NCI-H510A treated with DMSO at 0.1 percent for 48 hours (cell line): ENCODE measurements at regions not wholly inside any gene's neighbourhood (a gene's known extent, or its start where the extent isn't known, plus 50 kb on each side); places are given as distances from the start of the nearest gene placed in this dataset.

ENCODE experiments used
- DNase-seq: peaks from one replicate; lab custom pipeline; 2025; lab: John Stamatoyannopoulos, UW

DNA sequence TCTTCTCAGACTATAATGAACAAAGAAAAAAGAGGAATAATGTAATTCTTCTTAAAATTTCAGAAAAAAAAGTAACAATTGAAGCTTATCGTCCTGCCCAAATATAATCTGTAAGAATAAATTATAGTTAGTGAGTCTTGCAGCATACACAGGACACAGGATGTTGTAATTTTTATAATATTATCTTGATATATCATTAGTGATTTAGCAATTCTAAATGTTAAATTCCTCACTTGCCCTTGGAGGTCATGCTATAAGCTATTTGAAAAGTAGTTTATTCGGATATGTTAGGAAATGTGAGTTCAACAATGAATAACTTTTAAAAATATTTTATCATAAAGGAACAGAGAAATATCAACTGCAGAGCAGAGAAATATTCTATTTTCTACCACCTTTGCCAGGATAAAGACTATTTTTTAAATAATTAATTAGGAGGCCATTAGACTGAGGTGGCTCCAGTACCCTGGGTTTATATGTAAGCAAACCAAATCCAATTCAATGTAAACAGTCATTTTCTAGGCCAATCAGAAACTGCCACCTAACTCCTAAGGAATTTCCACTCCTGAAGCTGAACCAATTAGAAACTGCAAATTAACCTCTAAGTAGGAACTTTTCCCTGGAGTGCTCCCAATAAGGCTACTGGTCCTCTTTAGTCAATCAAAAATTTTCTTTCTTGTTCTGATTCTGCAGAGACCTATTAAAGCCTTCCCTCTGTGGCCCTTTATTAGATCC lies 1109.3 kb downstream of the ROBO2 start:
- no peak for DNase-seq

DNA sequence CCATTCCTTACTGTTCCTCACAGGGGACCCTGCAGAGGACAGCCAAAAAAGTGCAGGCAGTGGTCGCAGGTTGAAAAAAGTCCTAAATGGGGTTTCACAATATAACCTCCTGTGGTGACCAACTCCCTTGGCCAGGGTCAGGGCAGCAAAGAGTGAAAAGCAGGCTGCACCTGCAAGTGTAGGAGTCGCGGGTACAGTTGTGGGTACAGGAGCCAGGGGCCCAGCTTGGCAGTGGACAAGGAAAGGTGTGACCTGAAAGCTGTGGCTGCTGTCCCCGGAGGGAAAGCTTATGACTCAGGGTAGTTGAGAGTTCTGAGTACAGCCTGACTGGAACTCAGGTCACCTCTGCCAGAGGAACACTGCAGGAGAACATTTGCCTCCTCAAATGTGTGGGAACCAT lies 1114.1 kb downstream of the ROBO2 start:
- DNase-seq: no peak

DNA sequence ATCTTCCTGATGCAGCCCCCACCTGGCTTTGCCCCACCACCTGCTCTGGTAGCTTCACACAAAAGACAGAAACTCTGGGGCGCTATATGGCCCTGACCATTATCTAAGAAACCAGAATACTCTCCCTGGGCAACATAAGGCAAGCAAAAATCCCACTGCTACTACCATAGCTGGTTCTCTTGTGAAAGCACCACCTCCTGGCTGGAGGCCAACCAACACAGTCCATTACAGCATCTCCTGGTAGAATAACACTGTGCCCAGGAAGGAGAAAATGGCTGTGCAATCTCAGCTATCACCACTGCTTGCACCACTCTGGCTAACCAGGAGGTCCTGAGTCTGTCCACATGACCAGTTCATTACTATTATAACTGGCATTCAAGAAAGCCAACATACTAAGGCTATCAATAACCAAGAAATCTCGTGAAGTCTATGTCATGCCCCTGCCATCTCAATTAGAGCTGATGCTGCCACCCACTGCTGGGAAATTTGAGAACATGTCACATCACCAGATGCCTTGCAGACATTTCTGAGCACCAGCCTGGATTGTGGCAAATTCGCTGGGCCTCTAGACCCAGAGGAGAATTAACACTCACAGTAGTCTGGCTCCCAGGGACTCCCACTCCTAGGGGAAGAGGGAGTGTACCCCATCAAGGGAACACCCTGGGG lies 1114.8 kb downstream of the ROBO2 start:
- DNase-seq: no peak

DNA sequence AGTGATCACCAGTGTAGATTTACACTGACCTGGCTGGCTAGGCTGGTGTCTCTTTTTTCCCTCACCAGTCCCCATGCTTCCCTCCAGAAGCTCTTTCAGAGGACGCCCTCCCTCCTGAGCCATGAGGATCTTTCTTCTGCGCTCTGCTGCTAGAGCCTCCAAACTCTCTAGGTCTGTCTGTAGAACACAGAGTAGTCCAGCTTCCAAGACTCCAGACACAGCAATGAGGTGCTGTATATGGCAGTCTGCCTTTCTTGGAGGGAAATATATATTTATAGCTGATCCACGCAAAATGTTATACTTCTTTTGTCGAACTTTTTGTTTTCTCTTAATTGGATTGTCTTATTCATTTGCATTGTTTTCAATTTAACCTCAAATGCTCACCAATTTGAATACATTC lies 1121.8 kb downstream of the ROBO2 start:
- no peak for DNase-seq

DNA sequence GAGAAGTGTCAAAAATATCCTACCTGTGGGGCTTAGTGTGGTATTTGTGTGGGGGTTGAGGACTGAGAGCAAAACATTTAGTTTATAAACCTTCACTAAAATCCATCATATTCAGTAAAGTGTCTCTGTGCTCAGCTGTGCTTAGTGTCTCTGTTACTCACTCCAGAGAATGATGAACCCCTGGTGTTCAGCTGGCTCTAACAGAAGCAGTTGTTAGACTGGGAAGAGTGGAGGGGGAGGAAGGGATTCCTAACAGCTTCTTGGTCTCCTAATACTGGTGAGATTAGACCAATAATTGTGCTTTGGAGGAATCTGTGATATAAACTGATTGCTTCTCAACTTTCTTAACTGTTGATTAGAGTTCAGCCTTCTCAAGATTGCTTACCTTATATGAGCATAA lies 1123.5 kb downstream of the ROBO2 start:
- no peak for DNase-seq

DNA sequence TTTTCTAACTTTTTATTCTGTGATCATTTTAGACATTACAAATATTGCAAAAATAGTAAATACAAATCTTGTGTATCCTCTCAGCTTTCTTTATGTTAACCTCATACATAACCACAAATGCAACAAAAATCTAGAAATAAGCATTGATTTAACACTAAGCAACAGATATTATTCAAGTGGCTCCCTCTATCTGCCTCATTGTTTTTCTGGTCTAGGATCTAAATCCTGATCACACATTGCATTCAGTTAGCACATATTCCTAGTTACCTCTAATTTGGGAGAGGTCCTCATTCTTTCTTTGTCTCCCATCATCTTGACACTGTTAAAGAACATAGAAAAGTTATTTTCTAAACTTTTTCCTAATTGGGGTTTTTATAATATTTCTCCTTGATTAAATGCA lies 1126.0 kb downstream of the ROBO2 start:
- peak; percentile 7 for DNase-seq

DNA sequence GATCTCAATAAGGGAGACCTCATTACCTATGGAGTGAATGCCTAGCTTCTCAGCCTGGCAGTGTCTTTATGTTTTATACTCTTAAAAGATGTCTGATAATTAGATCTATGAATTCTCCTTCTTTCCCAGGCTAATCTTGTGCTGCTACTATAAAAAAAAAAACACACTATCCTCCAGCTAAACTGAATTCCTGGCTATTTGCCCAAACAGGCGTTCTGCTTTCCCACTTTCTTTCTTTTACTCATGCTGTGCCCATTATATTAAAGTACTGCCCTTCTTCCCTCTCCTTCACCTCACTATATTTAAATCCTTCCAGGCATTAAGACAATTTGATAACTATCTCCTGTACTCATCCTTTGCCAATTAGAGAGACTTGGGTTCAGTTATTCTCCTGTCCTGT lies 1134.9 kb downstream of the ROBO2 start:
- no peak for DNase-seq

DNA sequence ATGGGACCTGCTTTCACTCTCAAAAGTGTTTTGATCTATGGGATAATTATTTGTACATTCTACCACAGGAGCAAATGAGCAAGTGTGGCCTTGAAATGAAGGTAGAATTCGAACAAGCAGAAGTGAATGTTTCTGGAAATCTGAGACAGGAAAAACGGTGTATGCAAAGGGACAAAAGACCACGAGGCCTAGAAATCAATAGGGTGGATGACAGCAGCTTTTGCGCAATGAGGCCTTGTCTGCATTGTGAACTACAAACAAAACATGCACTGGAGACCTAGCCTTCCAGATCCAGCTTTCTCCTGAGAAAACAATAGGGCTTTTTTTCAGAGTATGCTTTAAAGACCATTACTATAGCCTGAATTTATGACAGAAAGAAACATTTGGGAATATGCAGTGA lies 1137.0 kb downstream of the ROBO2 start:
- no peak for DNase-seq

DNA sequence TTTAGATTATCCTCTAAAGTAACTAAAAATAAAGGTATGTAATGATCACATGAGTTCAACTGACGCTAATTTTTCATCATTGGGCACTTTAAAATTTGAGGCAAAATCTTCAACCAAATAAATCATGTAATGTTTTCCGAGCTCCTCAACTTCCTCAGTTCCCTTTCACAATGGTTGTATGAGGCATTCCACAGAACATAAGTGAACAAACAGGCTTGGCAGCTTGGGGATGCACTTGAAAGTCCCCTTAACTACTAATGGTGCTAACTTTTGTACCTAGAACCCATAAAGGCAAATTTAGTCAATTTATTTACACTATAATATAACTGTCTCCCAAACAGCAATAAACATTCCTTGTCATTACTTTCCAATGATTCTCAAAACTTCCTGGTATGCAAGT lies 1137.9 kb downstream of the ROBO2 start:
- no peak for DNase-seq

DNA sequence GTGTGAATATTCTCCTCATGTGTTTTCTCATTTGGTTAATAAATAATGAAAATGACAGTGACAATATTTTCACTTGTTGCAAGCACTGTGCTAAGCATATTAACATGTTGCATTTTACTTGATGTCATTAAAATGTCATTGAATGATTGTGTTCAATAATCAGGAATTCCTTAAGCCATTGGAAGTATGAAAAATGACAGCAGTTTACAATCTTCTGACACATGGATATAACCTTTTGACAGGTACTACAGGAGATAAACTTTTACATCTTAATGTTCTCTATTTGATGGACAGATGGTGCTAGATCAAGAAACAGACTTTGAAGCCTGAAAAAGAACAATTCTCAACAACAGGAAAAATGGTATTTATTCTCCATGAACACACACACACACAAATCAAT lies 1138.3 kb downstream of the ROBO2 start:
- DNase-seq: no peak

DNA sequence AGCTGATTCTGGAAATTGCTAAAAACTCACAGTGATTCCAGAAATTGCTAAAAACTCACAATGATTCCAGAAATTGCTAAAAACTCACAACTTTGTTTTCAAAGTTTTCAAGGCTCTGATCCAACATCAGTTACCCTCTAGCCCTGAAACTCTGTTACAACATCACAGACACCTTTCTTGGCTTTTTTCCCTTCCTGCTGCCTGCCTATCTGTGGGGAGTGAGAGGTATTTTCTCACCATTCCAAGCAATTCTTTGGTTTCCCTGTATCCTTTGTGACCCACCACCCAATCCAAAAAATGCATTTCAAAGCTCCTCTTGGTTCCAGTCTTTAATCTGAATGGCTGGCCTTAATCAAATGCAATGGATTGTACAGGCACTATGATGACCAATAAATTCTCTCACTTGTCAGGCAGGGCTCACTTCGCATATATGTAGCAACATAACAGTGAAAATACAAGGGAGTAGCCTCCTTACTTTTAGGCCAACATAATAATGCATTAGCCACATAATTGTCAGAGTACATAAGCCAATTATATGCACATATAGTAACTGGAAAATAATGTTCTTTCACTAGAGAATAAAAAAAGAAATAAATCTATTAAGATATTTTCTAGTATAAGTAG lies 1139.0 kb downstream of the ROBO2 start:
- DNase-seq: no peak

DNA sequence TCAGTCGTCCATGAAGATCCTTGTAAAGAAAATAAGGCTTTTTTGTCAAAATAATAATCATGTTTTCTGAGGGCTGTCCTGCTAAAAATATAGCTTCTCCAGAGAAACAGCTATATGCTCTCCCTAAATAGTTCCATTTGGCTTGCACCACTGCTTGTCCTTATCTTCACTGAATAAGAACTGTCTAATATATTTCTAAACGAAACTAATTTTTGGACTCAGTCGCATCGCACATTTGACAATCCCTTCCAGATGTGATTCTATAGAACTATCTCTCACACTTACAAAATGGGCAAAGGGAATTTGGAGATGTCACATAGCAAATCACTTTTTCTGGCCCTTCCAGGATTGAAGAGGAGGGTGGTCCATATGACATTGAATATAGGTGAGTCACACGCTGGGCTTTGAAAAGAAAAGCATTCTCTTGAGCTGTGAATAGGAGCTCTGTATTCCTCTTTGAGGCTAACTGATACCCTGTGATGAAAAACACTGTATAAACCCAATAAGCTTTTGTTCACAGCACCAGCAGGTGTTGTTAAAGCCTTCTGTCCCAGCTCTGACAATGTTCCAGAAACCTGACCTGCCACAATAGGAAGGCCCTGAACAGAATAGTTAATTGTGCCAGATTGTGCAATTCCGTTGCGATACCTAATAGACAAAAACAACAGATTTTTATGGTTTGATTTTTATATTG lies 1144.2 kb downstream of the ROBO2 start:
- no peak for DNase-seq

DNA sequence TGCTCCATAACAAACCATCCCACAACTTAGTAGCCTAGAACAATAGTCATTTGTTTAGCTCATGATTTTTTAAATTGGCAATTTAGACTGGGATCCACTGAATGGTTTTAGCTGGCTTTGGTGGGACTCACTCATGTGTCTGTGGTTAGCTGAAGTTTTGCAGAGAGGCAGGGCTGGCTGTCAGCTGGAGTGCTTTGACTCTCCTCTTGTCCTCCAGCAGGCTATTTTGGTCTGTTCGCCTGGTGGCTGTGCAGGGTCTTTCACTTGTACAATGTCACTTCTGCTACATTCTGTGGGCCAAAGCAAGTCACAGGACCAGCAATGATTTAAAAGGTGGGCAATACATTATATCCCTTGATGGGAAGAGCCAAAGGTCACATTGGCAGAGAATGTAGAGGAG lies 1146.5 kb downstream of the ROBO2 start:
- no peak for DNase-seq

DNA sequence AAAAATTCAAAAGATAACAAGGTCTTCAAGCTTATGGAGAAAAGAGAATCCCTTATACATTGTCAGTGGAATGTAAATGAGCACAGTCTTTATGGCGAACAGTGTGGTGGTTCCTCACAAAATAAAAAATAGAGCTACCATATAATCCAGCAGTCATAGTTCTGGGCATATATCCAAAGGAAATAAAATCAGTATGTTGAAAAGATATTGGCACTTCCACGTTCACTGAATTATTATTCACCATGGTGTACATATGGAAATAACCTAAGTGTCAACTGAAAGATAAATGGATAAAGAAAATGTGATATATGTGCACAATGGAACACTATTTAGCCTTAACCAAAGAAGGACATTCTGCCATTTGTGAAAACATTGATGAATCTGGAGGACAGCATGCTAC lies 1161.2 kb downstream of the ROBO2 start:
- no peak for DNase-seq

DNA sequence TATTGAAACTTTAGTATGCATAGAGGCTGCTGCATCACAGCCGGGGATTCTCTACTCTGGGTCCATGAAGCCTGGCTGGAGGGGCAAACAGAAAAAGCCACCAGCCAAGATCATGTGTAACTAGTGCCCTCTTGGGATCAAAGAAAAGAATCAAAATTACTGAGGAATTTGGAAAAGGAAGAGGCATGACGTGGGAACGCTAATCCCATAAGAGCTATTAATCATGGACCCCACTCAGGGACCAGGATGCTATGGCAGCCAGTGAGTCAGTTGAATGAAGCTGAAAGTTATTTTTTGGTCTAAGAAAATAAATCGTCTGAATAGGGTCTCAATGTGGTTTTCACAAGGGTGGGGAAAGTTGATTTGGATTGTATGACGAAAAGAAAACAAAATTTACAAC lies 1165.1 kb downstream of the ROBO2 start:
- no peak for DNase-seq

DNA sequence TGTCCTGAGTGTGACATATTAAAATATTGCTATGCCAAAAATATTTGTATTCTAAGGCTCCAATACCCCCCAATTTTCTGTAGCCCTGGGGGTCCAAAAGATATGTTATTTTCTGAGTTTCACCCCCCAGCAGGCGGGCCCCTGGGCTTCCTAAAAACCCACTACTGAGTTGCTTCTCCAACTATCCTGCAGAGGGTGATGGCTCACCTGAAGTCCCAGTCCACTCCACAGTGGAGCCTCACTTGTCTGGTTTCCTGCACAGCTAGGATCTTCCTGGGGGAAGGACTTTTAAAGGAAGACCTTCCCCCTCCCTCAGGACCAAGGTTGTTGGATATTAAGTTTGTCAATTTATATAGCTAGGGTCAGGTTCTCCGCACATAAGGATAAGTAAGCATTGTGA lies 1181.4 kb downstream of the ROBO2 start:
- no peak for DNase-seq

DNA sequence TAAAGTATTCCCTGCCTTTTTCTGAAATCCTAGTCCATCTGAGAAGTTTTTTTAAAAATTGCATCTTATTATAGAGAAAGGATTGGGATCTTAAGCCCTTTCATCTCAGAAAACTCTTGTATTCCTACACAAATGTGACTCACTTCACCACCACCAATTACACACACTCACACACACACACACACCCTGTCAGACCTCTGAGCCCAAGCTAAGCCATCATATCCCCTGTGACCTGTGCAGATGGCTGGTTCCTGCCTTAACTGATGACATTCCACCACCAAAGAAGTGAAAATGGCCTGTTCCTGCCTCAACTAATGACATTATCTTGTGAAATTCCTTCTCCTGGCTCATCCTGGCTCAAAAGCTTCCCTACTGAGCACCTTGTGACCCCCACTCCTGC lies 1181.9 kb downstream of the ROBO2 start:
- no peak for DNase-seq

DNA sequence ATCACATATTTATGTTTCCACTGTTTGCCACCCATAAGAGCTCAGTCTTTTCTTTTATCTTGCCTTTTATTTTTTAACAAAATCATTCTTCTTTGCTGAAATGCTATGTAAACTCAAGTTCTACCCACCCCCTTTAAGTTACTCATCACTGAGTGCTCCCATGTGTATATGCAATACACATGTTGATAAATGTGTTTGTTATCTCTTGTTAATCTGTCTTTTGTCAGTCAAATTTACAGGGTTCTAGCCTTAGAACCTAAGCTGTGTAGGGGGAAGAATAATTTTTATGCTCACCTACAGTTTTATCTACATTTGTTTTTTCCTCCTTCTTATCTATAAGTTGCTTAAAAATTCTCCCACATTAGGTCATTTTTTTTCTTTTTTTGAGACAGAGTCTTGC lies 1195.9 kb downstream of the ROBO2 start:
- no peak for DNase-seq

DNA sequence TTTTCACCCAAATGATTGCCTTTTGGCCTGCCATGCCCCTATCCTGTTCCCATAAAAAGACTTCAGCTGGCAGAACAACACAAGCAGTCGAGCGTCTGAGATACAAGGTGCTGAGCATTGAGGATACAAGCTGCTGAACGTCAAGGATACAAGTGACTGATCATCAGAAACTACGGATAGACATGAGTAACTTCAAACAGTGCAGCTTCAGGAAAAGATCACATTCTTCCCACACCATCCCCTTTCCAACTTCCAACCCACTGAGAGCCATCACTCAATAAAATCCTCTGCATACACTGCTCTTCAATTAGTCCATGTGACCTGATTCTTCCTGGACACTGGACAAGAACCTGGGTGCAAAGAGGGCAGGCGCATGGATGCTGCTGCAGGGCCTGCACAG lies 1198.9 kb downstream of the ROBO2 start:
- DNase-seq: no peak

DNA sequence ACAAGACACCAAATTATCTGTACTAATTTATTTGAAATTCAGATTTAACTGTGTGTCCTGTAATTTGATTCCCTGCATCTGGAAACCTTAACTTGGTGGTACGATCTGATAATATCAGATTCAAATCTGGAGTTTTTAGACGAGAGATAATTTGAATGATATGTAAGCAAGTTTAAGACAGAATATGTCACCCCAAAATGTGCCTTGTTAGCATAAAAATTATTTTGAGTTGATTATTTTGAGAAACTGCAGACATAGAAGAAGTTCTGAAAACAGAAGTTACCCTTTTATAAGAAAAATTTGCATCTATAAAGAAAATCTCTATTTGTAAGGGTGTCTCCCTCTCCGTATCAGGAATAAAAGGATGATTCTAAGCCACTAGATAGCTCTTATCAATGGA lies 1202.8 kb downstream of the ROBO2 start:
- DNase-seq: no peak

DNA sequence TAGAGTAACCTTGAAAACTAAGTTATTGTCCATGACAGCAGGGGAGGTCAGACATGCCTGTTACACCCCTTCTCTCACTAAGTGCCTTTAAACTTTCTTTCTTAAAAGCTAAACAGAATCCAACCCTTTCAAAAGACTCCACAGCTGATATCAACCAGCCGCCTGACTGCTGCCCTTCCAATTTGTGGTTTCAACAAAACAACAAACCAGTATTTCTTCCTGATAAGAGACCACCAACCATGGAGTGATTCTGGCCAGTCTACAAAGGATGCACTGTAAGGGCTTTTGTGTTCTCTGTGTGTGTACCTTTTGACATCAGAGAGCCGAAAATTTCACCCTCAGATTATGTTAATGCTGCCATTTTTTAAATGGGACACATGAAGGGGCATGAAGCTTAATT lies 1204.2 kb downstream of the ROBO2 start:
- no peak for DNase-seq

DNA sequence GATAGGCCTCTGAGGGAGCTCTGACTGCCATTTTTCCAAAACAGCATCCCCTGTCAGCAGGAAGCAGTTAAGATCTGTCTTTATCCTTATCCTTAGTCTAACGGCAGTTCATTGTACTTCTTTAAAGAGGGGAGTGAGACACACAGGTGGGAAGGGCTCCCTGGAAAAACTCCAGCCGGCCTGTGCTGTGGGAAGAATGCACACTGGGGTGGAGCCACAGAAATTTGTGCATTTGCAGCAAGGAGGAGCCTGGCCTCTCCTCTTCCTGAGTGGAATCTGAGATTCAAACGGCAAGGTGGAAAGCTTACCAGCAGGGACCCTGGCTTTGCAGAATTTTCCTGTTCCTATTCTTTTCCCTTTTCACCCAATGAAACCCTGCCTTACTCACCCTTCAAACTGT lies 1209.4 kb downstream of the ROBO2 start:
- no peak for DNase-seq

DNA sequence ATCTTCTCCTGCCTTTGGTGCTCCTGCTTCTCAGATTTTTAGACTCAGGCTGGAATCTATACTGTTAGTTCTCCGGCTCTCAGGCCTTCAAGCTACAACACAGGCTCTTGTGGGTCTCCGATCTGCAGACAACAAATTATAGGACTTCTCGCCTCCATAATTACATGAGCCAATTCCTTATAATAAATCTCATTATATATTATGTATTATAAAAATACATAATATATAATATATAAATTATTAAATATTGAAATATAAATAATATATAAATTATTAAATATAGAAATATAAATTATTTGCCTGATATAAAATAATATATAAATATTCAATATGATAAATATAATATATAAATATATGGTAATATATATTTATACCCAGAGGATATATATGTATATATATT lies 1214.0 kb downstream of the ROBO2 start:
- no peak for DNase-seq
